ENCODE measurements at regions not wholly inside any gene's neighbourhood (a gene's known extent, or its start where the extent isn't known, plus 50 kb on each side); places are given as distances from the start of the nearest gene placed in this dataset.

DNA sequence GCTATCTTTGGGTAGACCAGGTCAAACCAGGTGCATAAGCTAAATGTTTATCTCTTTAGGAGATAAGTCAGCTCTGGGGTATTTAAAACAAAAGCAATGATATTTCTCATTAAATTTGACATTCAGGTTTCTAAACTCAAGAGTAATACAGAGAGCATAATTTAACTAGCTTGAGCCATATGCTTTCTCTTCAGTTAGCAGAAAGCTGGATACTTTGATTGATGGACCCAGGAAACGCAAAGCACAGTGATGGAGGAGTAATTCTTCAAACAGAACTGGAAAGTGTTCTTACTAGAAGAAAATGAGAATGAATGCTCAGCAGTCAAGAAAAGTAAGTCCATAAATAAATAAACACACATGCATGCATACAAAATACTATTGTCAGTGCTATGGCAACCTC, 885.7 kb upstream of the RAG2 start:
- no peak for TF ChIP-seq POLR2A (IDR thresholded peaks at IDR 0.05; ENCODE audit: low read length)
- no peak for TF ChIP-seq GATA1 (IDR thresholded peaks at IDR 0.05; ENCODE audit: low read depth, low read length)
